ENCODE measurements at regions not wholly inside any gene's neighbourhood (a gene's known extent, or its start where the extent isn't known, plus 50 kb on each side); places are given as distances from the start of the nearest gene placed in this dataset.

DNA sequence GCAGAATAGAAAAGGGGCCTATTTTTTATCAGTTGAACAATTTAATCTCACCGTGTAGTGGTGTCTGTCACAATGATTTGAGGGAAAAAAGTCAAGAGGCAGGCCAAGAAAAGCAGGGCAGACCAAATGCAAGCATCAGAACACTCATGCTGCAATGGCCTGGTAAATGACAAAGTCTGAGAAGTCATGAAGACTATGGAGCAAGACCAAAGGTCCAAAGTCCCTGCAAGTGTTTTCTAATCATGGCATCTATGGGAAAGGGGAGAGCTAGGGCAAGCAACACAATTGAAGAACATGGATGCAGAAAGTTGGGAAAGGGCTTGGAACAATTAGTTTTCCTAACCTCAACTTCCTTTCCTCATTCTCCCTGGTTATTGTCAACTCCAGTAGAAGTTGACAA lies 147.7 kb upstream of the TLL1 start:
- Histone ChIP-seq H3K4me3 (ENCODE audit: low read length) (no peak overlapping the region), H3K79me2 (replicated peaks; ENCODE audit: insufficient read depth, low read length) (no peaks in the 10 kb centered on the region), H3K36me3 (ENCODE audit: insufficient read depth, low read length) (no peaks in the 10 kb centered on the region), H2AFZ (ENCODE audit: low read depth, low read length) (no peak overlapping the region), H3K27ac (ENCODE audit: low read length) (no peak overlapping the region), H4K20me1 (ENCODE audit: insufficient read depth) (no peaks in the 10 kb centered on the region), H3K4me2 (ENCODE audit: low read length) (no peak overlapping the region), H3K9me3 (ENCODE audit: low read length) (no peaks in the 10 kb centered on the region), H3K9me2 (ENCODE audit: insufficient read depth, low read length) (no peaks in the 10 kb centered on the region), H3F3A (ENCODE audit: insufficient read depth, low read length, poor library complexity, severe bottlenecking) (no peaks in the 10 kb centered on the region), H3K9ac (ENCODE audit: low read length) (no peak overlapping the region), H3K27me3 (ENCODE audit: insufficient read depth, low read depth, low read length) (no peaks in the 10 kb centered on the region)
- no peak for TF ChIP-seq RAD21 (conservative IDR thresholded peaks at IDR 0.05)
- no peak for TF ChIP-seq POLR2AphosphoS5 (IDR thresholded peaks at IDR 0.05)
- TF ChIP-seq EZH2 (IDR thresholded peaks at IDR 0.05; ENCODE audit: borderline replicate concordance, insufficient read depth, low read length, poor library complexity, severe bottlenecking): no peak
- TF ChIP-seq TAF1 (IDR thresholded peaks at IDR 0.05; ENCODE audit: low read depth): no peak

DNA sequence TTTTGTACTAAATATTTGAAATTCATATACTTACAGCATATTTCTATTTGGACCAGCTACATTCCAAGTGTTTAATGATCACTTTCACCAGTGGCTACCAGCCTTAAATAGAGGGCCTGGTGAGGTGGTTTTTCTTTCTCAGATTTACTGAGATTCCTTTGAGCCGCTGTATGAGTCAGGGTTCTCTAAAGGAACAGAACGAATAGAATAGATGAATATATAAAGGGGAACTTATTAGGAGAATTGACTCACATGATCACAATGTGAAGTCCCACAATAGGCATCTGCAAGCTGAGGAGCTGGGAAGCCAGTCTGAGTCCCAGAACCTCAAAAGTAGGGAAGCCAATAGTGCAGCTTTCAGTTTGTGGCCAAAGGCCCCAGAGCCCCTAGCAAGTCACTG lies 146.2 kb upstream of the TLL1 start:
- Histone ChIP-seq H3K9me2 (ENCODE audit: insufficient read depth, low read length) (no peaks in the 10 kb centered on the region), H3K9ac (ENCODE audit: low read length) (no peak overlapping the region), H3K9me3 (ENCODE audit: low read length) (no peaks in the 10 kb centered on the region), H3K27me3 (ENCODE audit: insufficient read depth, low read depth, low read length) (no peaks in the 10 kb centered on the region), H2AFZ (ENCODE audit: low read depth, low read length) (no peak overlapping the region), H3K36me3 (ENCODE audit: insufficient read depth, low read length) (no peaks in the 10 kb centered on the region), H3K4me2 (ENCODE audit: low read length) (no peak overlapping the region), H3K27ac (ENCODE audit: low read length) (no peak overlapping the region), H3K79me2 (replicated peaks; ENCODE audit: insufficient read depth, low read length) (no peaks in the 10 kb centered on the region), H3F3A (ENCODE audit: insufficient read depth, low read length, poor library complexity, severe bottlenecking) (no peaks in the 10 kb centered on the region), H3K4me3 (ENCODE audit: low read length) (no peak overlapping the region), H4K20me1 (ENCODE audit: insufficient read depth) (no peaks in the 10 kb centered on the region)
- TF ChIP-seq, protein P1, sequence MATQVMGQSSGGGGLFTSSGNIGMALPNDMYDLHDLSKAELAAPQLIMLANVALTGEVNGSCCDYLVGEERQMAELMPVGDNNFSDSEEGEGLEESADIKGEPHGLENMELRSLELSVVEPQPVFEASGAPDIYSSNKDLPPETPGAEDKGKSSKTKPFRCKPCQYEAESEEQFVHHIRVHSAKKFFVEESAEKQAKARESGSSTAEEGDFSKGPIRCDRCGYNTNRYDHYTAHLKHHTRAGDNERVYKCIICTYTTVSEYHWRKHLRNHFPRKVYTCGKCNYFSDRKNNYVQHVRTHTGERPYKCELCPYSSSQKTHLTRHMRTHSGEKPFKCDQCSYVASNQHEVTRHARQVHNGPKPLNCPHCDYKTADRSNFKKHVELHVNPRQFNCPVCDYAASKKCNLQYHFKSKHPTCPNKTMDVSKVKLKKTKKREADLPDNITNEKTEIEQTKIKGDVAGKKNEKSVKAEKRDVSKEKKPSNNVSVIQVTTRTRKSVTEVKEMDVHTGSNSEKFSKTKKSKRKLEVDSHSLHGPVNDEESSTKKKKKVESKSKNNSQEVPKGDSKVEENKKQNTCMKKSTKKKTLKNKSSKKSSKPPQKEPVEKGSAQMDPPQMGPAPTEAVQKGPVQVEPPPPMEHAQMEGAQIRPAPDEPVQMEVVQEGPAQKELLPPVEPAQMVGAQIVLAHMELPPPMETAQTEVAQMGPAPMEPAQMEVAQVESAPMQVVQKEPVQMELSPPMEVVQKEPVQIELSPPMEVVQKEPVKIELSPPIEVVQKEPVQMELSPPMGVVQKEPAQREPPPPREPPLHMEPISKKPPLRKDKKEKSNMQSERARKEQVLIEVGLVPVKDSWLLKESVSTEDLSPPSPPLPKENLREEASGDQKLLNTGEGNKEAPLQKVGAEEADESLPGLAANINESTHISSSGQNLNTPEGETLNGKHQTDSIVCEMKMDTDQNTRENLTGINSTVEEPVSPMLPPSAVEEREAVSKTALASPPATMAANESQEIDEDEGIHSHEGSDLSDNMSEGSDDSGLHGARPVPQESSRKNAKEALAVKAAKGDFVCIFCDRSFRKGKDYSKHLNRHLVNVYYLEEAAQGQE (IDR thresholded peaks at IDR 0.05; ENCODE audit: borderline replicate concordance): no peak
- TF ChIP-seq TAF1 (IDR thresholded peaks at IDR 0.05; ENCODE audit: low read depth) (no peak), SMC3 (conservative IDR thresholded peaks at IDR 0.05; ENCODE audit: poor library complexity) (no peak), POLR2AphosphoS5 (IDR thresholded peaks at IDR 0.05) (no peak), EP300 (conservative IDR thresholded peaks at IDR 0.05; ENCODE audit: poor library complexity, severe bottlenecking) (no peak), MXI1 (conservative IDR thresholded peaks at IDR 0.05; ENCODE audit: poor library complexity, severe bottlenecking) (no peak), EZH2 (IDR thresholded peaks at IDR 0.05; ENCODE audit: borderline replicate concordance, insufficient read depth, low read length, poor library complexity, severe bottlenecking) (no peak), RAD21 (conservative IDR thresholded peaks at IDR 0.05) (no peak)
- TF ChIP-seq, protein P2, sequence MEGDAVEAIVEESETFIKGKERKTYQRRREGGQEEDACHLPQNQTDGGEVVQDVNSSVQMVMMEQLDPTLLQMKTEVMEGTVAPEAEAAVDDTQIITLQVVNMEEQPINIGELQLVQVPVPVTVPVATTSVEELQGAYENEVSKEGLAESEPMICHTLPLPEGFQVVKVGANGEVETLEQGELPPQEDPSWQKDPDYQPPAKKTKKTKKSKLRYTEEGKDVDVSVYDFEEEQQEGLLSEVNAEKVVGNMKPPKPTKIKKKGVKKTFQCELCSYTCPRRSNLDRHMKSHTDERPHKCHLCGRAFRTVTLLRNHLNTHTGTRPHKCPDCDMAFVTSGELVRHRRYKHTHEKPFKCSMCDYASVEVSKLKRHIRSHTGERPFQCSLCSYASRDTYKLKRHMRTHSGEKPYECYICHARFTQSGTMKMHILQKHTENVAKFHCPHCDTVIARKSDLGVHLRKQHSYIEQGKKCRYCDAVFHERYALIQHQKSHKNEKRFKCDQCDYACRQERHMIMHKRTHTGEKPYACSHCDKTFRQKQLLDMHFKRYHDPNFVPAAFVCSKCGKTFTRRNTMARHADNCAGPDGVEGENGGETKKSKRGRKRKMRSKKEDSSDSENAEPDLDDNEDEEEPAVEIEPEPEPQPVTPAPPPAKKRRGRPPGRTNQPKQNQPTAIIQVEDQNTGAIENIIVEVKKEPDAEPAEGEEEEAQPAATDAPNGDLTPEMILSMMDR (IDR thresholded peaks at IDR 0.05; ENCODE audit: poor library complexity, severe bottlenecking): no peak
